AG04450 (cell line): ENCODE measurements at regions not wholly inside any gene's neighbourhood (a gene's known extent, or its start where the extent isn't known, plus 50 kb on each side); places are given as distances from the start of the nearest gene placed in this dataset.

Source experiments
- CTCF ChIA-PET: fragments of 300-600, 350-600 bp; formaldehyde crosslinking; extraction: SDS; loops from one replicate; lab custom pipeline; 2022; ENCODE audit warnings: antibody characterized with exemption, inconsistent platforms; lab: Charles Lee
- POLR2A ChIA-PET: fragments of 350-600 bp; formaldehyde crosslinking; extraction: SDS; loops from one replicate; lab custom pipeline; 2021; ENCODE audit warnings: antibody characterized with exemption, inconsistent platforms; lab: Yijun Ruan, JAX
- DNase-seq: peaks from one replicate; pipeline ENCODE4 v3.0.0-alpha.2; 2011; ENCODE audit warnings: low read depth, low spot score
- H3K27ac ChIP-seq: one replicate; pipeline ENCODE4 v1.5.1; 2012; ENCODE audit warnings: low read depth, low read length, control low read depth
- H3K27me3 ChIP-seq: one replicate; pipeline ENCODE4 v1.6.0; 2012; ENCODE audit warnings: low read length; ENCODE audit not compliant: control insufficient read depth, insufficient read depth
- H3K4me3 ChIP-seq: 2 replicates; pipeline ENCODE4 v1.5.1; 2011; ENCODE audit warnings: mild to moderate bottlenecking, low read depth, low read length, control low read depth
- H3K9me3 ChIP-seq: 2 replicates; pipeline ENCODE4 v1.5.1; 2012; ENCODE audit warnings: low read length; ENCODE audit not compliant: control insufficient read depth, insufficient read depth
- TF ChIP-seq, protein P1 (sequence below): IDR thresholded peaks from 2 replicates; pipeline ENCODE4 v1.5.1; 2011; ENCODE audit warnings: low read depth, low read length, control low read depth, inconsistent platforms

DNA sequence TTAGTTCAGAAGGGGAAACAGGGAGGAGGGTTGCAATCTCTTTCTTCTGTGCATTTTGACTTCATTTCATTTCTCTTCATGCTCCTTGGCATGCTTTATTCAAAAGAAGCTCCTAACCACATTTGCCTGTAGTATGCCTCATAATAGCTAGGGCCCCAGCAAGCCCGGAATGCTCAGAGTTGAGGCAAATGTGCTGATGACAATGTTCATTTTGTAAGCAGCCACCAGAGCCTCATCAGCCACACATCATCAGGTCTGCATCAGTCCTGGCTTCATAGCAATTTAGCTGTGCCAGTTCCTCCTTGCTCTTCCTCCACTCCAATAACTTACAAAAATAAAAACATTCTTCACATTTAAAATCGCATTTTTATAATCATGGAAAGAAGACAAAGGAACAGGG lies 65.4 kb upstream of the MMADHC start:
- TF ChIP-seq, protein P1, sequence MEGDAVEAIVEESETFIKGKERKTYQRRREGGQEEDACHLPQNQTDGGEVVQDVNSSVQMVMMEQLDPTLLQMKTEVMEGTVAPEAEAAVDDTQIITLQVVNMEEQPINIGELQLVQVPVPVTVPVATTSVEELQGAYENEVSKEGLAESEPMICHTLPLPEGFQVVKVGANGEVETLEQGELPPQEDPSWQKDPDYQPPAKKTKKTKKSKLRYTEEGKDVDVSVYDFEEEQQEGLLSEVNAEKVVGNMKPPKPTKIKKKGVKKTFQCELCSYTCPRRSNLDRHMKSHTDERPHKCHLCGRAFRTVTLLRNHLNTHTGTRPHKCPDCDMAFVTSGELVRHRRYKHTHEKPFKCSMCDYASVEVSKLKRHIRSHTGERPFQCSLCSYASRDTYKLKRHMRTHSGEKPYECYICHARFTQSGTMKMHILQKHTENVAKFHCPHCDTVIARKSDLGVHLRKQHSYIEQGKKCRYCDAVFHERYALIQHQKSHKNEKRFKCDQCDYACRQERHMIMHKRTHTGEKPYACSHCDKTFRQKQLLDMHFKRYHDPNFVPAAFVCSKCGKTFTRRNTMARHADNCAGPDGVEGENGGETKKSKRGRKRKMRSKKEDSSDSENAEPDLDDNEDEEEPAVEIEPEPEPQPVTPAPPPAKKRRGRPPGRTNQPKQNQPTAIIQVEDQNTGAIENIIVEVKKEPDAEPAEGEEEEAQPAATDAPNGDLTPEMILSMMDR, result no peak
- CTCF ChIA-PET, result interaction anchor here (0.5 to 1.1 kb wide), 2 partner anchors 38 to 65 kb away, joined by 4 to 7 read pairs; no protein-coding TSS in a partner anchor
- no peak overlapping the region for H3K4me3 ChIP-seq
- no peaks in the 10 kb centered on the region for H3K9me3 ChIP-seq
- POLR2A ChIA-PET, result interaction anchor here (0.7 kb wide), 1 partner anchor 377 kb away, joined by 3 read pairs; no protein-coding TSS in a partner anchor
- no peak overlapping the region for H3K27ac ChIP-seq
- DNase-seq, result no peak
- no peaks in the 10 kb centered on the region for H3K27me3 ChIP-seq

DNA sequence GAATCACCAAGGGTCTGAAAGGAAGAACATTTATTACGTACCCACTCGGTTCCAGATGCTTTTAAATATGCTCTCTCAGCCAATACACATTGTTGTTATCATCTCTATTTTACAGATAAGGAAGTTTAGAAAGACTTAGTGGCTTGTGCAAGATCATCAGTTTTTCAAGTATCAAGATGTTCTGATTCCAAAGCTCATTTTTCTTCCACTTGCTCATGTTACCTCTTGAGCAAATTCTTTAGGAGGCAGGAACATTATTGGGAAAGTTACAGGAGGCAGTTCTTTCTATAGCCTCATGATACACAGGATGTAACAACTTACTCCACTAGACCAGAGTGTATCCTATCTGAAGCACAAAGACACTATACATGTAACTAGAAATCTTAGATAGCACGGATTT lies 65.0 kb upstream of the MMADHC start:
- H3K9me3 ChIP-seq, result no peaks in the 10 kb centered on the region
- CTCF ChIA-PET, result interaction anchor here (1.1 kb wide), 1 partner anchor 37 kb away, joined by 7 read pairs; no protein-coding TSS in a partner anchor
- H3K27me3 ChIP-seq, result no peaks in the 10 kb centered on the region
- TF ChIP-seq, protein P1, result no peak
- H3K4me3 ChIP-seq, result no peak overlapping the region
- H3K27ac ChIP-seq, result no peak overlapping the region
- no peak for DNase-seq
- POLR2A ChIA-PET, result interaction anchor here (0.7 kb wide), 1 partner anchor 378 kb away, joined by 3 read pairs; no protein-coding TSS in a partner anchor

- H3K9me3 ChIP-seq, result no peaks in the 10 kb centered on the region
- ChIA-PET CTCF (no interaction called here), POLR2A (no interaction called here)
- no peak for DNase-seq
- H3K4me3 ChIP-seq, result no peak overlapping the region
- H3K27me3 ChIP-seq, result no peaks in the 10 kb centered on the region
- no peak overlapping the region for H3K27ac ChIP-seq
- TF ChIP-seq, protein P1, result no peak
Observed at GRCh38 chr2:149651229-149651628, 63.7 kb upstream of the MMADHC start.

- TF ChIP-seq, protein P1, result no peak
- ChIA-PET POLR2A (no interaction called here), CTCF (no interaction called here)
- no peak overlapping the region for H3K4me3 ChIP-seq
- H3K27me3 ChIP-seq, result no peaks in the 10 kb centered on the region
- no peak for DNase-seq
- H3K9me3 ChIP-seq, result no peaks in the 10 kb centered on the region
- H3K27ac ChIP-seq, result no peak overlapping the region
Observed at GRCh38 chr2:149650006-149650405, 62.4 kb upstream of the MMADHC start.

- ChIA-PET CTCF (no interaction called here), POLR2A (interaction anchor here (0.6 to 1.3 kb wide), 9 partner anchors 10 to 939 kb away, joined by 3 to 5 read pairs (median 3); no protein-coding TSS in a partner anchor)
- Histone ChIP-seq H3K27ac (peak overlapping the region; percentile 74), H3K4me3 (no peak overlapping the region), H3K9me3 (no peaks in the 10 kb centered on the region), H3K27me3 (no peaks in the 10 kb centered on the region)
- peak; percentile 93 for DNase-seq
- TF ChIP-seq, protein P1, result no peak
Observed at GRCh38 chr2:149648282-149649030, 60.9 kb upstream of the MMADHC start.
